H1 (cell line): ENCODE measurements at regions not wholly inside any gene's neighbourhood (a gene's known extent, or its start where the extent isn't known, plus 50 kb on each side); places are given as distances from the start of the nearest gene placed in this dataset.

ENCODE experiments used
- CTCF ChIA-PET: fragments of 300-600 bp; sonication (Branson Sonifier 250); formaldehyde crosslinking; loops from one replicate; lab custom pipeline; 2021; ENCODE audit not compliant: partially characterized antibody; lab: Charles Lee
- POLR2A ChIA-PET: fragments of 300-600 bp; sonication (Branson Sonifier 250); formaldehyde crosslinking; loops from one replicate; lab custom pipeline; 2021; ENCODE audit warnings: inconsistent platforms; ENCODE audit not compliant: partially characterized antibody; lab: Charles Lee
- DNase-seq, 2 experiments: peaks; one replicate each; pipeline versions ENCODE4 v3.0.0 to v3.0.0-alpha.2; 2010 to 2022; ENCODE audit warnings: low spot score in 2 of 2, low read depth in 1 of 2, mixed read lengths in 1 of 2
- FAIRE-seq: peaks from 2 replicates; lab custom pipeline; 2011; peaks lifted over from hg19 to GRCh38; lab: Jason Lieb, UNC
- H2AFZ ChIP-seq: 2 replicates; pipeline ENCODE4 v1.8.1; 2012; ENCODE audit warnings: low read length, inconsistent platforms
- H2AK5ac ChIP-seq: 2 replicates; pipeline ENCODE4 v1.6.1; 2013; ENCODE audit warnings: low read depth, low read length
- H2BK120ac ChIP-seq: replicated peaks from 2 replicates; pipeline ENCODE3; 2013; ENCODE audit warnings: low read depth, low read length, inconsistent platforms
- H2BK12ac ChIP-seq: 2 replicates; pipeline ENCODE4 v1.6.1; 2013; ENCODE audit warnings: low read depth, low read length
- H2BK15ac ChIP-seq: 2 replicates; pipeline ENCODE4 v1.6.1; 2013; ENCODE audit warnings: low read length
- H2BK20ac ChIP-seq: 2 replicates; pipeline ENCODE4 v1.6.1; 2013; ENCODE audit warnings: low read length
- H2BK5ac ChIP-seq: 2 replicates; pipeline ENCODE4 v1.6.1; 2013; ENCODE audit warnings: low read depth, low read length
- H3K14ac ChIP-seq: 2 replicates; pipeline ENCODE4 v1.6.1; 2013; ENCODE audit warnings: inconsistent platforms; ENCODE audit not compliant: insufficient read length
- H3K18ac ChIP-seq: 2 replicates; pipeline ENCODE4 v1.6.1; 2013; ENCODE audit warnings: low read length; ENCODE audit errors: extremely low read depth
- H3K23ac ChIP-seq: 2 replicates; pipeline ENCODE4 v1.6.1; 2013; ENCODE audit warnings: inconsistent platforms; ENCODE audit not compliant: insufficient read length
- H3K23me2 ChIP-seq: 2 replicates; pipeline ENCODE4 v1.6.1; 2013; ENCODE audit warnings: low read depth, low read length
- H3K27ac ChIP-seq: 2 replicates; pipeline ENCODE4 v1.6.1; 2011; ENCODE audit warnings: low read depth, low read length, inconsistent platforms
- H3K27me3 ChIP-seq, 4 experiments: replicated peaks in 1 of 4; 1 replicate in 1 of 4; 2 replicates in 3 of 4; pipeline versions ENCODE4 v1.6.1 to v1.8.1; 2011 to 2013; ENCODE audit warnings: low read length in 3 of 4, mild to moderate bottlenecking in 3 of 4, inconsistent platforms in 2 of 4, mixed read lengths in 2 of 4, moderate library complexity in 1 of 4; ENCODE audit not compliant: control insufficient read depth in 3 of 4, insufficient read depth in 3 of 4; ENCODE audit errors: extremely low read depth in 1 of 4
- H3K36me3 ChIP-seq, 4 experiments: 2 replicates each; pipeline versions ENCODE4 v1.6.1 to v1.8.1; 2011 to 2013; ENCODE audit warnings: mild to moderate bottlenecking in 4 of 4, low read length in 3 of 4, moderate library complexity in 2 of 4, control low read depth in 1 of 4, inconsistent platforms in 1 of 4; ENCODE audit not compliant: insufficient read depth in 4 of 4, control insufficient read depth in 2 of 4
- H3K4ac ChIP-seq: replicated peaks from 2 replicates; pipeline ENCODE3; 2013; ENCODE audit warnings: low read length, low read depth, mixed read lengths, inconsistent platforms; ENCODE audit not compliant: insufficient read length
- H3K4me1 ChIP-seq, 4 experiments: replicated peaks in 1 of 4; 1 replicate in 1 of 4; 2 replicates in 3 of 4; pipeline versions ENCODE4 v1.6.1 to v1.8.1; 2011 to 2013; ENCODE audit warnings: low read length in 3 of 4, inconsistent platforms in 2 of 4, mixed read lengths in 1 of 4; ENCODE audit not compliant: insufficient read depth in 4 of 4, control insufficient read depth in 3 of 4
- H3K4me2 ChIP-seq, 2 experiments: 2 replicates each; pipeline versions ENCODE4 v1.6.1 to v1.8.1; 2011 to 2013; ENCODE audit warnings: low read depth in 2 of 2, low read length in 2 of 2, control low read depth in 1 of 2, inconsistent platforms in 1 of 2, mild to moderate bottlenecking in 1 of 2; ENCODE audit not compliant: insufficient read depth in 1 of 2
- H3K4me3 ChIP-seq, 4 experiments: fragments of 200-600, 300-600 bp in 1 of 4; sonication (generic), shearing (Covaris generic), sonication (Bioruptor Twin) in 1 of 4; 2 replicates each; pipeline versions ENCODE4 v1.5.1 to v1.8.1; 2011 to 2016; ENCODE audit warnings: low read length in 4 of 4, low read depth in 3 of 4, control low read depth in 2 of 4, inconsistent platforms in 2 of 4, mild to moderate bottlenecking in 2 of 4, mixed read lengths in 1 of 4, moderate library complexity in 1 of 4; ENCODE audit not compliant: insufficient read depth in 2 of 4; ENCODE audit errors: extremely low read depth in 1 of 4
- H3K56ac ChIP-seq: replicated peaks from 2 replicates; pipeline ENCODE3; 2013; ENCODE audit warnings: low read depth, mild to moderate bottlenecking, mixed read lengths, low read length, inconsistent platforms; ENCODE audit not compliant: insufficient read length
- H3K79me1 ChIP-seq: 2 replicates; pipeline ENCODE4 v1.6.1; 2013; ENCODE audit warnings: low read depth, low read length, control low read depth
- H3K79me2 ChIP-seq, 2 experiments: 2 replicates each; pipeline versions ENCODE4 v1.6.1 to v1.8.1; 2012 to 2013; ENCODE audit warnings: low read length in 2 of 2, mild to moderate bottlenecking in 2 of 2, inconsistent platforms in 1 of 2; ENCODE audit not compliant: insufficient read depth in 2 of 2, control insufficient read depth in 1 of 2
- H3K9ac ChIP-seq, 4 experiments: replicated peaks in 1 of 4; 1 replicate in 1 of 4; 2 replicates in 3 of 4; pipeline versions ENCODE4 v1.6.1 to v1.8.1; 2011 to 2013; ENCODE audit warnings: low read depth in 3 of 4, low read length in 3 of 4, control low read depth in 2 of 4, mild to moderate bottlenecking in 2 of 4, moderate library complexity in 2 of 4, inconsistent platforms in 1 of 4; ENCODE audit errors: extremely low read depth in 1 of 4
- H3K9me3 ChIP-seq, 2 experiments: 2 replicates each; pipeline versions ENCODE4 v1.6.1 to v1.8.1; 2012 to 2013; ENCODE audit warnings: mild to moderate bottlenecking in 2 of 2, moderate library complexity in 2 of 2, control low read depth in 1 of 2, inconsistent platforms in 1 of 2, low read depth in 1 of 2, low read length in 1 of 2, mixed read lengths in 1 of 2; ENCODE audit not compliant: insufficient read depth in 2 of 2
- H4K20me1 ChIP-seq, 2 experiments: replicated peaks in 1 of 2; 2 replicates each; pipeline versions ENCODE3 to v1.8.1; 2011 to 2013; ENCODE audit warnings: inconsistent platforms in 2 of 2, low read length in 2 of 2, mild to moderate bottlenecking in 1 of 2; ENCODE audit not compliant: insufficient read depth in 2 of 2, control insufficient read depth in 1 of 2
- H4K5ac ChIP-seq: 2 replicates; pipeline ENCODE4 v1.6.1; 2013; ENCODE audit warnings: low read length, low read depth, mixed read lengths, inconsistent platforms; ENCODE audit not compliant: insufficient read length
- H4K8ac ChIP-seq: 2 replicates; pipeline ENCODE4 v1.8.0; 2013; ENCODE audit warnings: mild to moderate bottlenecking, moderate library complexity, low read length, inconsistent platforms; ENCODE audit not compliant: insufficient read depth; ENCODE audit errors: extremely low read depth
- H4K91ac ChIP-seq: replicated peaks from 2 replicates; pipeline ENCODE3; 2013; ENCODE audit warnings: low read length, mixed read lengths, inconsistent platforms; ENCODE audit not compliant: insufficient read length
- KDM1A ChIP-seq: fragments of 200-600, 300-600 bp; sonication (generic); IDR thresholded peaks from 2 replicates; pipeline ENCODE4 v1.7.1; 2016; ENCODE audit warnings: mild to moderate bottlenecking, low read length, borderline replicate concordance
- KDM5A ChIP-seq: fragments of 200-600 bp; IDR thresholded peaks from 2 replicates; pipeline ENCODE4 v1.7.1; 2012; ENCODE audit warnings: mild to moderate bottlenecking, low read length, inconsistent platforms, mixed read lengths
- MAX ChIP-seq: IDR thresholded peaks from 2 replicates; pipeline ENCODE4 v1.6.1; 2012; ENCODE audit warnings: inconsistent platforms
- RXRA ChIP-seq: IDR thresholded peaks from 2 replicates; pipeline ENCODE4 v1.6.1; 2011; ENCODE audit warnings: low read depth, mild to moderate bottlenecking, low read length, moderate library complexity; ENCODE audit not compliant: insufficient read depth
- TAF1 ChIP-seq: IDR thresholded peaks from 2 replicates; pipeline ENCODE4 v1.6.1; 2011; ENCODE audit warnings: mild to moderate bottlenecking, low read depth, low read length
- TCF12 ChIP-seq: IDR thresholded peaks from 2 replicates; pipeline ENCODE4 v1.6.1; 2011; ENCODE audit warnings: low read depth, mild to moderate bottlenecking, low read length

GRCh38 chr12:77500089-77500488 lies 330.6 kb upstream of the NAV3 start:
- no peak overlapping the region for H2AK5ac ChIP-seq
- no peaks in the 10 kb centered on the region for H3K4me1 ChIP-seq
- no peak overlapping the region for H3K14ac ChIP-seq
- H2AFZ ChIP-seq: no peak overlapping the region
- DNase-seq (no peak), FAIRE-seq (no peak)
- H3K23ac ChIP-seq: no peak overlapping the region
- no peak overlapping the region for H2BK20ac ChIP-seq
- no peak overlapping the region for H4K5ac ChIP-seq
- ChIA-PET POLR2A (no interaction called here), CTCF (no interaction called here)
- H3K56ac ChIP-seq: no peak overlapping the region
- no peak overlapping the region for H2BK12ac ChIP-seq
- no peaks in the 10 kb centered on the region for H3K79me2 ChIP-seq
- no peaks in the 10 kb centered on the region for H3K27me3 ChIP-seq
- no peaks in the 10 kb centered on the region for H3K79me1 ChIP-seq
- no peaks in the 10 kb centered on the region for H3K9me3 ChIP-seq
- H3K36me3 ChIP-seq: no peaks in the 10 kb centered on the region
- H3K27ac ChIP-seq: no peak overlapping the region
- H2BK15ac ChIP-seq: no peak overlapping the region
- no peak overlapping the region for H3K4ac ChIP-seq
- H4K91ac ChIP-seq: no peak overlapping the region
- no peak overlapping the region for H4K8ac ChIP-seq
- H3K4me2 ChIP-seq: no peak overlapping the region
- TF ChIP-seq TCF12 (no peak), MAX (no peak), RXRA (no peak), KDM1A (no peak), TAF1 (no peak), KDM5A (no peak)
- H3K4me3 ChIP-seq: no peak overlapping the region
- no peak overlapping the region for H2BK5ac ChIP-seq
- H2BK120ac ChIP-seq: no peak overlapping the region
- H4K20me1 ChIP-seq: no peaks in the 10 kb centered on the region
- no peaks in the 10 kb centered on the region for H3K23me2 ChIP-seq
- H3K9ac ChIP-seq: no peak overlapping the region
- no peak overlapping the region for H3K18ac ChIP-seq
